ENCODE measurements at regions not wholly inside any gene's neighbourhood (a gene's known extent, or its start where the extent isn't known, plus 50 kb on each side); places are given as distances from the start of the nearest gene placed in this dataset.

GRCh38 chr5:143582869-143583268 is 179.4 kb upstream of the NR3C1 start:
- TF ChIP-seq CTCF (optimal IDR thresholded peaks at IDR 0.05 in 1 of 3, IDR thresholded peaks at IDR 0.05 in 1 of 3, conservative IDR thresholded peaks at IDR 0.05 in 1 of 3; ENCODE audit: extremely low read depth in 1 of 3, insufficient read depth in 2 of 3, low read length in 3 of 3) (no peak), EZH2 (IDR thresholded peaks at IDR 0.05; ENCODE audit: low read length) (no peak)
